ACC112 (cell line): ENCODE measurements at regions not wholly inside any gene's neighbourhood (a gene's known extent, or its start where the extent isn't known, plus 50 kb on each side); places are given as distances from the start of the nearest gene placed in this dataset.
A peak's percentile ranks its signal among the peaks of the same experiment; 100 is the strongest.
"Not testable (repeated sequence)": the region's sequence is repeated elsewhere in the genome, so short reads cannot be mapped to it uniquely, and the experiment has no call there.

Experiments used
- H2AFZ ChIP-seq: fragments of 200-600 bp; sonication (generic); one replicate; pipeline ENCODE4 v1.6.0; 2017; ENCODE audit warnings: antibody characterized with exemption, low read length; ENCODE audit not compliant: unreplicated experiment
- H3K27ac ChIP-seq: fragments of 200-600 bp; sonication (generic); 2 replicates; pipeline ENCODE4 v1.5.1; 2014; ENCODE audit warnings: low read depth, mild to moderate bottlenecking, antibody characterized with exemption, low read length, moderate library complexity
- H3K27me3 ChIP-seq: fragments of 200-600 bp; sonication (generic); 2 replicates; pipeline ENCODE4 v1.6.1; 2014; ENCODE audit warnings: mild to moderate bottlenecking, antibody characterized with exemption, low read length, moderate library complexity, mixed read lengths; ENCODE audit not compliant: insufficient read depth
- H3K36me3 ChIP-seq: fragments of 200-600 bp; sonication (generic); 2 replicates; pipeline ENCODE4 v1.6.1; 2016; ENCODE audit warnings: mild to moderate bottlenecking, antibody characterized with exemption, low read length, moderate library complexity, mixed read lengths; ENCODE audit not compliant: insufficient read depth
- H3K4me1 ChIP-seq: fragments of 200-600 bp; sonication (generic); one replicate; pipeline ENCODE4 v1.6.1; 2016; ENCODE audit warnings: low read length, mixed read lengths; ENCODE audit not compliant: insufficient read depth, unreplicated experiment, control insufficient read depth
- H3K4me3 ChIP-seq: fragments of 200-600 bp; sonication (generic); 2 replicates; pipeline ENCODE4 v1.5.1; 2014; ENCODE audit warnings: mild to moderate bottlenecking, low read depth, low read length
- H3K79me2 ChIP-seq: fragments of 200-600 bp; sonication (generic); one replicate; pipeline ENCODE4 v1.6.0; 2016; ENCODE audit warnings: low read length; ENCODE audit not compliant: control insufficient read depth, unreplicated experiment, insufficient read depth

- no peak overlapping the region for H3K27ac ChIP-seq
These were observed 85.0 kb upstream of the KIF5B start for GRCh38 chr10:32141018-32141807.

GRCh38 chr10:32140403-32140802 lies 84.2 kb upstream of the KIF5B start:
- Histone ChIP-seq H2AFZ (no peak overlapping the region), H3K79me2 (no peaks in the 10 kb centered on the region), H3K27ac (peak overlapping the region; percentile 88; the same call in 1 of the 2 replicates)

More at GRCh38 chr10:32141018-32141807, 85.0 kb upstream of the KIF5B start:
- Histone ChIP-seq H3K4me1 (peaks cover 27% of the 10 kb centered on the region), H3K27me3 (no peaks in the 10 kb centered on the region), H3K36me3 (no peaks in the 10 kb centered on the region), H2AFZ (no peak overlapping the region), H3K4me3 (no peak overlapping the region), H3K79me2 (no peaks in the 10 kb centered on the region)

GRCh38 chr10:32139223-32140073 lies 83.2 kb upstream of the KIF5B start:
- peak overlapping the region; percentile 88 for H3K27ac ChIP-seq
- peaks cover 27% of the 10 kb centered on the region for H3K4me1 ChIP-seq
- H3K79me2 ChIP-seq: no peaks in the 10 kb centered on the region
- H3K27me3 ChIP-seq: no peaks in the 10 kb centered on the region
- no peaks in the 10 kb centered on the region for H3K36me3 ChIP-seq
- H2AFZ ChIP-seq: peak overlapping the region; percentile 82
- no peak overlapping the region for H3K4me3 ChIP-seq

More at GRCh38 chr10:32140403-32140802, 84.2 kb upstream of the KIF5B start:
- Histone ChIP-seq H3K4me1 (peaks cover 27% of the 10 kb centered on the region), H3K4me3 (no peak overlapping the region), H3K27me3 (no peaks in the 10 kb centered on the region), H3K36me3 (no peaks in the 10 kb centered on the region)

- H3K36me3 ChIP-seq, H3K27ac ChIP-seq, H3K79me2 ChIP-seq, H3K27me3 ChIP-seq, H3K4me3 ChIP-seq, H2AFZ ChIP-seq: not testable (repeated sequence)
- peaks cover 27% of the 10 kb centered on the region for H3K4me1 ChIP-seq
These were observed 80.7 kb upstream of the KIF5B start for GRCh38 chr10:32136927-32137326.

GRCh38 chr10:32135796-32136195 lies 79.6 kb upstream of the KIF5B start:
- not testable (repeated sequence) for H3K36me3 ChIP-seq, H2AFZ ChIP-seq, H3K27me3 ChIP-seq, H3K27ac ChIP-seq, H3K4me3 ChIP-seq, H3K79me2 ChIP-seq
- peaks cover 20% of the 10 kb centered on the region for H3K4me1 ChIP-seq

- H3K79me2 ChIP-seq: no peaks in the 10 kb centered on the region
- no peaks in the 10 kb centered on the region for H3K4me1 ChIP-seq
- H3K27me3 ChIP-seq: no peaks in the 10 kb centered on the region
- H3K4me3 ChIP-seq: no peak overlapping the region
- no peaks in the 10 kb centered on the region for H3K36me3 ChIP-seq
- no peak overlapping the region for H2AFZ ChIP-seq
- H3K27ac ChIP-seq: no peak overlapping the region
These were observed 76.2 kb upstream of the KIF5B start for GRCh38 chr10:32132357-32132946.

- Histone ChIP-seq H3K27me3 (no peaks in the 10 kb centered on the region), H3K27ac (no peak overlapping the region), H3K4me3 (no peak overlapping the region), H3K36me3 (no peaks in the 10 kb centered on the region), H3K4me1 (no peaks in the 10 kb centered on the region), H3K79me2 (no peaks in the 10 kb centered on the region), H2AFZ (no peak overlapping the region)
These were observed 75.2 kb upstream of the KIF5B start for GRCh38 chr10:32131388-32131787.

GRCh38 chr10:32130788-32131187 lies 74.6 kb upstream of the KIF5B start:
- Histone ChIP-seq H3K27me3 (no peaks in the 10 kb centered on the region), H3K36me3 (no peaks in the 10 kb centered on the region), H3K79me2 (no peaks in the 10 kb centered on the region), H3K4me3 (no peak overlapping the region), H2AFZ (no peak overlapping the region), H3K4me1 (no peaks in the 10 kb centered on the region), H3K27ac (no peak overlapping the region)

- H3K27ac ChIP-seq: no peak overlapping the region
- H3K79me2 ChIP-seq: no peaks in the 10 kb centered on the region
- no peak overlapping the region for H3K4me3 ChIP-seq
- H2AFZ ChIP-seq: no peak overlapping the region
- no peaks in the 10 kb centered on the region for H3K36me3 ChIP-seq
- H3K27me3 ChIP-seq: no peaks in the 10 kb centered on the region
- no peaks in the 10 kb centered on the region for H3K4me1 ChIP-seq
These were observed 68.8 kb upstream of the KIF5B start for GRCh38 chr10:32125023-32125422.

GRCh38 chr10:32123021-32123420 lies 66.8 kb upstream of the KIF5B start:
- Histone ChIP-seq H3K36me3 (no peaks in the 10 kb centered on the region), H3K4me3 (no peak overlapping the region), H3K27ac (no peak overlapping the region), H3K79me2 (no peaks in the 10 kb centered on the region), H3K4me1 (no peaks in the 10 kb centered on the region), H2AFZ (no peak overlapping the region), H3K27me3 (no peaks in the 10 kb centered on the region)
